Endothelial cell of umbilical vein (primary cell): ENCODE measurements at regions not wholly inside any gene's neighbourhood (a gene's known extent, or its start where the extent isn't known, plus 50 kb on each side); places are given as distances from the start of the nearest gene placed in this dataset.

Source experiments
- BruUV-seq: library from RNA; stranded (reverse); fragments of 400-500 nt; replicated peaks from 2 replicates; lab custom pipeline; 2021; lab: Mats Ljungman, UMichigan
- CTCF ChIA-PET: fragments of 300-600, 350-600 bp; sonication (Branson Sonifier 250); formaldehyde crosslinking; loops from one replicate; lab custom pipeline; 2021; ENCODE audit warnings: antibody characterized with exemption, inconsistent platforms; lab: Charles Lee
- POLR2A ChIA-PET: fragments of 300-600, 350-600 bp; sonication (Branson Sonifier 250); formaldehyde crosslinking; loops from one replicate; lab custom pipeline; 2021; ENCODE audit warnings: antibody characterized with exemption, inconsistent platforms; lab: Charles Lee
- DNase-seq: peaks from one replicate; pipeline ENCODE4 v3.0.0-alpha.2; 2011; ENCODE audit warnings: low read depth, low spot score
- FAIRE-seq: peaks from 2 replicates; lab custom pipeline; 2011; peaks lifted over from hg19 to GRCh38; lab: Jason Lieb, UNC
- H2AFZ ChIP-seq: 2 replicates; pipeline ENCODE4 v1.6.0; 2012; ENCODE audit warnings: low read depth, low read length, control low read depth, inconsistent platforms
- H3K27ac ChIP-seq: 2 replicates; pipeline ENCODE4 v1.5.1; 2011; ENCODE audit warnings: low read depth, mild to moderate bottlenecking, control low read depth, low read length, moderate library complexity; ENCODE audit not compliant: insufficient read depth
- H3K27me3 ChIP-seq, 2 experiments: 2 replicates each; pipeline versions ENCODE4 v1.6.0 to v1.6.1; 2011; ENCODE audit warnings: low read length in 2 of 2, mixed read lengths in 1 of 2; ENCODE audit not compliant: control insufficient read depth in 2 of 2, insufficient read depth in 2 of 2
- H3K36me3 ChIP-seq, 2 experiments: 2 replicates in 1 of 2; 3 replicates in 1 of 2; pipeline ENCODE4 v1.5.1; 2011; ENCODE audit warnings: low read length in 2 of 2, mild to moderate bottlenecking in 1 of 2, moderate library complexity in 1 of 2; ENCODE audit not compliant: control insufficient read depth in 2 of 2, insufficient read depth in 2 of 2; ENCODE audit errors: extremely low read depth in 1 of 2
- H3K4me1 ChIP-seq: 3 replicates; pipeline ENCODE4 v1.5.1; 2011; ENCODE audit warnings: mild to moderate bottlenecking, low read length; ENCODE audit not compliant: control insufficient read depth, insufficient read depth; ENCODE audit errors: extremely low read depth
- H3K4me2 ChIP-seq: 2 replicates; pipeline ENCODE4 v1.6.1; 2011; ENCODE audit warnings: low read length, control low read depth, mixed read lengths; ENCODE audit not compliant: insufficient read depth
- H3K4me3 ChIP-seq, 3 experiments: fragments of 200-600 bp in 1 of 3; sonication (generic), shearing (Covaris generic) in 1 of 3; replicated peaks in 1 of 3; 2 replicates each; pipeline ENCODE4 v1.5.1; 2011 to 2016; ENCODE audit warnings: control low read depth in 3 of 3, low read length in 3 of 3, mild to moderate bottlenecking in 2 of 3, inconsistent platforms in 1 of 3, low read depth in 1 of 3, moderate library complexity in 1 of 3; ENCODE audit not compliant: insufficient read depth in 1 of 3
- H3K79me2 ChIP-seq: 2 replicates; pipeline ENCODE4 v1.6.0; 2012; ENCODE audit warnings: low read length, inconsistent platforms; ENCODE audit not compliant: control insufficient read depth, insufficient read depth
- H3K9ac ChIP-seq: replicated peaks from 2 replicates; pipeline ENCODE3; 2011; ENCODE audit warnings: low read length, control low read depth; ENCODE audit not compliant: insufficient read depth; ENCODE audit errors: extremely low read depth
- H3K9me1 ChIP-seq: replicated peaks from 3 replicates; pipeline ENCODE4 v1.6.0; 2011; ENCODE audit warnings: mild to moderate bottlenecking, low read length; ENCODE audit not compliant: control insufficient read depth, insufficient read depth; ENCODE audit errors: extremely low read depth
- H3K9me3 ChIP-seq: replicated peaks from 2 replicates; pipeline ENCODE4 v1.5.1; 2012; ENCODE audit warnings: low read length, inconsistent platforms; ENCODE audit not compliant: control insufficient read depth, insufficient read depth
- H4K20me1 ChIP-seq: replicated peaks from 2 replicates; pipeline ENCODE3; 2011; ENCODE audit warnings: mild to moderate bottlenecking, low read length; ENCODE audit not compliant: control insufficient read depth, insufficient read depth; ENCODE audit errors: extremely low read depth
- EZH2 ChIP-seq: IDR thresholded peaks from 2 replicates; pipeline ENCODE4 v1.6.1; 2012; ENCODE audit warnings: borderline replicate concordance, low read depth, mild to moderate bottlenecking, moderate library complexity, low read length, inconsistent platforms; ENCODE audit not compliant: severe bottlenecking
- FOS ChIP-seq: IDR thresholded peaks from 2 replicates; pipeline ENCODE4 v1.6.1; 2011; ENCODE audit warnings: mild to moderate bottlenecking, low read length, moderate library complexity, borderline replicate concordance; ENCODE audit not compliant: insufficient read depth
- GATA2 ChIP-seq: IDR thresholded peaks from 2 replicates; pipeline ENCODE4 v1.7.0; 2011; ENCODE audit warnings: low read depth, mild to moderate bottlenecking, moderate library complexity, mixed read lengths, low read length; ENCODE audit not compliant: insufficient read length, insufficient read depth
- JUN ChIP-seq: IDR thresholded peaks from 2 replicates; pipeline ENCODE4 v1.6.1; 2011; ENCODE audit warnings: borderline replicate concordance, low read depth; ENCODE audit not compliant: insufficient read length, insufficient read depth
- MYC ChIP-seq: IDR thresholded peaks from one replicate; pipeline ENCODE4 v1.6.1; 2011; ENCODE audit warnings: mild to moderate bottlenecking, low read depth, low read length
- POLR2A ChIP-seq: IDR thresholded peaks from 2 replicates; pipeline ENCODE4 v1.6.1; 2012; ENCODE audit warnings: low read depth, mild to moderate bottlenecking, control low read depth, low read length
- POLR2AphosphoS5 ChIP-seq: IDR thresholded peaks from 2 replicates; pipeline ENCODE4 v1.6.1; 2012; ENCODE audit warnings: low read depth, mild to moderate bottlenecking, control low read depth, low read length, moderate library complexity; ENCODE audit not compliant: insufficient read depth
- dilution Hi-C: fragments of 300-500 bp; cut with MboI; formaldehyde crosslinking; loops from one replicate; pipeline ENCODE4 v1.15.0; 2019; ENCODE audit warnings: low sequenced_read_pairs; ENCODE audit not compliant: extremely low pct_ligation_motif_present
- intact Hi-C: fragments of 100-400 bp; cut with micrococcal nuclease; formaldehyde crosslinking; loops from one replicate; pipeline ENCODE4 v1.10.0; 2022
- TF ChIP-seq, protein P1 (sequence below), 2 donors: IDR thresholded peaks; 1 replicate in 1 of 2; 2 replicates in 1 of 2; pipeline ENCODE4 v1.5.1; 2011; ENCODE audit warnings: low read length in 2 of 2, mild to moderate bottlenecking in 2 of 2, moderate library complexity in 2 of 2, control low read depth in 1 of 2, inconsistent platforms in 1 of 2, low read depth in 1 of 2; ENCODE audit not compliant: insufficient read depth in 1 of 2; ENCODE audit errors: extremely low read depth in 1 of 2
- TF ChIP-seq, protein P2 (sequence below): IDR thresholded peaks from 2 replicates; pipeline ENCODE4 v1.6.1; 2011; ENCODE audit not compliant: insufficient read depth, insufficient read length

DNA sequence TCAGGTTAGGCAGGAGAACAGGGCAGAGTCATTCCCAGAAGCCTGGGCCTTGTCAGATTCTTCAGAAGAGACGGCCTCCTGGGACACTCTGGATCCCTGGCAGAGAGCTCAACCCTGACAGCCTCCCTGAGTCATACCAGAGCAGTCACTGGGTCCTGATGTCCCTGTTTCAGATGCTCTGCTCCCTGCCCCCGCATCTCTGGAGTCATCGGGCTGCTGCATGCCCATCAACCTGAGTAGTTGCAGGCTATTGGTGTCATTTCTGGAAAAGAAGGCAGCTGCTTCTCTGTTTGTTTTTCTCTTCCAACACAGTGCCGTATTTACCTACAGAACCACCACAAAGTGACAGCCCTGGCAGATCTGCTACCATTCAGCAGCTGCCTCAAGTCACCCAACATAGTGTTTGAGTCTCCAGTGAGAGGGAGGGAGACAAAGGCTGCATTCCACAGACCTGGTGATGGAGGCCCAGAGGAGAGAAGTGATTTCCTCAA, 145.1 kb downstream of the B3GNT2 start:
- Histone ChIP-seq H4K20me1 (no peaks in the 10 kb centered on the region), H3K36me3 (no peaks in the 10 kb centered on the region), H3K9me1 (no peaks in the 10 kb centered on the region), H3K9me3 (no peaks in the 10 kb centered on the region), H3K79me2 (no peaks in the 10 kb centered on the region), H3K4me1 (no peaks in the 10 kb centered on the region), H3K27ac (no peak overlapping the region), H3K9ac (no peak overlapping the region), H3K4me3 (no peak overlapping the region), H3K27me3 (no peaks in the 10 kb centered on the region), H3K4me2 (no peak overlapping the region), H2AFZ (no peak overlapping the region)
- no TSS peak for BruUV-seq
- DNase-seq: no peak
- no peak for FAIRE-seq
- intact Hi-C loops (no loop called here), dilution Hi-C loops (no loop called here)
- POLR2A ChIA-PET: no interaction called here
- CTCF ChIA-PET: interaction anchor here (0.9 kb wide), 1 partner anchor 348 kb away, joined by 4 read pairs; no protein-coding TSS in a partner anchor
- TF ChIP-seq GATA2 (no peak), EZH2 (no peak), FOS (no peak), POLR2A (no peak), POLR2AphosphoS5 (no peak), MYC (no peak), JUN (no peak)
- TF ChIP-seq, protein P1, sequence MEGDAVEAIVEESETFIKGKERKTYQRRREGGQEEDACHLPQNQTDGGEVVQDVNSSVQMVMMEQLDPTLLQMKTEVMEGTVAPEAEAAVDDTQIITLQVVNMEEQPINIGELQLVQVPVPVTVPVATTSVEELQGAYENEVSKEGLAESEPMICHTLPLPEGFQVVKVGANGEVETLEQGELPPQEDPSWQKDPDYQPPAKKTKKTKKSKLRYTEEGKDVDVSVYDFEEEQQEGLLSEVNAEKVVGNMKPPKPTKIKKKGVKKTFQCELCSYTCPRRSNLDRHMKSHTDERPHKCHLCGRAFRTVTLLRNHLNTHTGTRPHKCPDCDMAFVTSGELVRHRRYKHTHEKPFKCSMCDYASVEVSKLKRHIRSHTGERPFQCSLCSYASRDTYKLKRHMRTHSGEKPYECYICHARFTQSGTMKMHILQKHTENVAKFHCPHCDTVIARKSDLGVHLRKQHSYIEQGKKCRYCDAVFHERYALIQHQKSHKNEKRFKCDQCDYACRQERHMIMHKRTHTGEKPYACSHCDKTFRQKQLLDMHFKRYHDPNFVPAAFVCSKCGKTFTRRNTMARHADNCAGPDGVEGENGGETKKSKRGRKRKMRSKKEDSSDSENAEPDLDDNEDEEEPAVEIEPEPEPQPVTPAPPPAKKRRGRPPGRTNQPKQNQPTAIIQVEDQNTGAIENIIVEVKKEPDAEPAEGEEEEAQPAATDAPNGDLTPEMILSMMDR (IDR thresholded peaks at IDR 0.05; ENCODE audit: extremely low read depth in 1 of 2, insufficient read depth in 1 of 2, low read depth in 1 of 2, low read length in 2 of 2): no peak
- TF ChIP-seq, protein P2, sequence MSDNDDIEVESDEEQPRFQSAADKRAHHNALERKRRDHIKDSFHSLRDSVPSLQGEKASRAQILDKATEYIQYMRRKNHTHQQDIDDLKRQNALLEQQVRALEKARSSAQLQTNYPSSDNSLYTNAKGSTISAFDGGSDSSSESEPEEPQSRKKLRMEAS: no peak
